GM21526 (cell line): ENCODE measurements at regions not wholly inside any gene's neighbourhood (a gene's known extent, or its start where the extent isn't known, plus 50 kb on each side); places are given as distances from the start of the nearest gene placed in this dataset.

Experiments used
- ATAC-seq: cut with Tn5 transposase; IDR thresholded peaks from one replicate; pipeline ENCODE4 v1.9.1; 2021; ENCODE audit warnings: moderate library complexity; ENCODE audit not compliant: unreplicated experiment, low FRiP score

- no peak for ATAC-seq
Measured at GRCh38 chr6:40097590-40097989, 163.3 kb upstream of the MOCS1 start.

DNA sequence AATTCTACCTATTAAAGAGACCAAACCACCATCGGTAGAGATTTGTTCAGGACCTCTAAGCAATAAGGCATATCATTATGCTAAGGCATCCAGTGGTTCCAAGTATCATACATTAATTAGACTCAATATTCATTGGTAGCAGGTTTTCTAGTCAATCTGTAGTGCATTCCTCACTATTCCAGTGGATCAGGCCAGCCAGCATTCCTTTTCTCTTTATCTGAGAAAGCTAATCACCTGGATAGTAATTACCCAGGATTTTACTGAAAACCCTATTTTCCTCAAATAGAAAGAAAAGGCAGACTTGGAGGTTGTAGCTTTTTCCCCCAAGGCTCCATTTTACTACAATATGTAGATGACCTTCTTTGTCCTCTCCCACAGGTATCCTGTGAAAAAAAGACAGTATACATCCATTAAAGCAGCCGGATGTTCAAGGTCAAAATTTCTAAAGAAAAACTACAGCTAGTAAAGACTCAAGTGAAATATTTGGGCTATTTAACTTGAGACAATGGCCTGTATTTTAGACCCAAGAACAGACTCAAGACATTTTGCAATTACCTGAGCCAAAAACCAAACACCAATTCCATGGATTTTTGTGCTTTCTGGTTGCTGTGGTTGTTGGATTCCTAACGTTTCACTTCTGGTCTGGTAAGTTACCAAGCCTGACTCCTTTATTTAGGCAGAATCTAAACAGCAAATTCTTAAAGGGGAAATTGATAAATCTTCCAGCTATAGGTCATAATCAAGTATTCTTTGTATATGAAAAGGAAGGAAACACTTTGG lies 149.1 kb upstream of the MOCS1 start:
- no peak for ATAC-seq

GRCh38 chr6:40082278-40083043 lies 148.2 kb upstream of the MOCS1 start:
- no peak for ATAC-seq

GRCh38 chr6:40077736-40078135 lies 143.5 kb upstream of the MOCS1 start:
- ATAC-seq: no peak

GRCh38 chr6:40077315-40077714 lies 143.1 kb upstream of the MOCS1 start:
- ATAC-seq: no peak

DNA sequence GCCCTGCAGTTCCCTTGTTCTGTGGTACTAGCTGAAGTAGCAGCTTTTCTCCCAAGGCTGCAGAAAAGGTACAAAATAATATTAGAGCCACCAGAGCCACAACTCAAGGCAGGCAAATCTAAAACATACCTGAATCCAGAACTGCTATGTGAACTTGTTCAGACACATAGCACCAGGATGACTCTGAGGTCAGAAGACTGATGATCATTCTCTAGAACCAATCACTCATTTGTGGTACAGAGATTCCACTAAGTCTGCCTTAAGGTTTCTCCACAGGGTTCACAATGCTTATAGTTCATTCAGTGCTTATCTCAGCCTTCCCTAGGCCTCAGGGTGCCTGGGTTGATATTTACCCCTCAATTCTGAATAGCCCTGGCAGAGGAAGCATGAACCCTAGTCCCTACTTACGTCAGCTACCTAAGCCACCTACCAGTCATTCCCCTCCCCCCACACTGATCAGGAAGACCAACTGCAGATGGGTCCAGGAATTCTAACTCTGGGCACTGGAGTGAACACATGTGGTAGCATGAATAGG lies 140.9 kb upstream of the MOCS1 start:
- ATAC-seq: no peak

GRCh38 chr6:40074306-40075055 lies 140.2 kb upstream of the MOCS1 start:
- no peak for ATAC-seq

DNA sequence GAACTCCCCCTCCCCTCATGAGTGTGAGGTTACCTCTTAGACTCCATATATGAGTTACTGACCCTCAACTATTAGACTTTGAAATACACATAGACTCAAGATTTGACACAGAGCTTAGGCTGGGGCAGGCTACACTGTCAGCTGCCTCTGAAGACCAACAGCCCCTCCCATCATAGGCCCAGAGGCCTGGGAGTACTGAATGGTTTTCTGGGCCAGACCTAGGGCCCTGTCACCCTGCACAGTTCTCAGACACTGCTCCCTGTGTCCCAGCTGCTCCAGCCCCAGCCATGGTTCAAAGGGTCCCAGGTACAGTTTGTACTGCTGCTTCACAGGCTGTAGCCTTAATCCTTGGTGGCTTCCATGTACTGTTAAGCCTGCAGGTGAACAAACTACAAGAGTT lies 132.1 kb upstream of the MOCS1 start:
- ATAC-seq: no peak

- ATAC-seq: no peak
Measured at GRCh38 chr6:40056865-40057264, 122.6 kb upstream of the MOCS1 start.

- no peak for ATAC-seq
Measured at GRCh38 chr6:40054602-40055001, 120.3 kb upstream of the MOCS1 start.

GRCh38 chr6:40054186-40054585 lies 119.9 kb upstream of the MOCS1 start:
- ATAC-seq: no peak

GRCh38 chr6:40049128-40049527 lies 114.9 kb upstream of the MOCS1 start:
- ATAC-seq: no peak

DNA sequence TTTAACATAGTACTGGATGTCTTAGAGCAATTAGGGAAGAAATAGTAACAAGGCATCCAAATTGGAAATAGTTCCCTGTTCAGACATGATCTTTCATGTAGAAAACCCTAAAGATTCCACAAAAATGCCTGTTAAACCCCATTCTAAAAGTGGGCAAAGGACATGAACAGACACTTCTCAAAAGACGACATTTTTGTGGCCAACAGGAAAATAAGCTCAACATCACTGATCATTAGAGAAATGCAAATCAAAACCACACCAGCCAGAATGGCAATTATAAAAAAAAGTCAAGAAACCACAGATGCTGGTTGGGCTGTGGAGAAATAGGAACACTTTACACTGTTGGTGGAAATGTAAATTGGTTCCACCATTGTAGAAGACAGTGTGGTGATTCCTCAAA lies 109.9 kb upstream of the MOCS1 start:
- no peak for ATAC-seq

- ATAC-seq: no peak
Measured at GRCh38 chr6:40042232-40042631, 108.0 kb upstream of the MOCS1 start.

DNA sequence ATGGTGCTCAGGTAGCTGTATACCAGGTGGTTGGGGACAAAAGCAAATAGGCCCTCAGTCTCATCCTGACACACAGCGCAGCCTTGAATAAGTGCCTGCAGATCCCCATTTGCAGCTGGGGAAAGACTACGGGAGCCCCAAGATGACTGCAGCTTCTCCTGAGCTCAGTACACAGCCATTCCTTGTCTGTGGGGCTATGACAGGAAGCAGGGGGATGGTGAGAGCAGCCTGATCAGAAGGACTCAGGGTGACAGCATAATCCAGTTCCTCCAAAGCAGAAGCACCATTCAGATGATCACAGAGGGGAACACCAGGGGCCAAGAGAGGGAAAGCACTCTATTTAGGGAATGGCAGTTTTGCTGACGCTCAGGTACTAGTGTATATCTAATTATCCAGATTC lies 104.8 kb upstream of the MOCS1 start:
- no peak for ATAC-seq

DNA sequence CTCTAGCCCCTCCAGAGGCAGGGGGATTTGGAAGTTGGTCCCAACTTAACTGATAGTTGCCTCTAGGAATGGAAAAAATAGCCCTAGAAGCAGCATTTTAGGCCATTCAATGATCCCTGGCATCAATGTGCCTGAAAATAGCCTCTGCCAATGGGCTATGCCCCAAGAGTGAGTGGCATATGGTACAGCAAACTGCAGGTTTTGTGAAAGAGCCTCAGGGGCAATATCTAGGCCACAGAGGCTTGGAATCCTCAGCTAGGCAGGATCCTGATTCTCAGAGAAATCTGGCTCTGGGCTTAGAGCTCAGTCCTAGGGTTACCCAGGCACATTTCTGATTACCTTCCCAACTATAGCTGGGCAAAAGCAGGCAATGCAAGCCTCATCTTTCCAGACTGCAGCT lies 104.4 kb upstream of the MOCS1 start:
- ATAC-seq: no peak

- ATAC-seq: no peak
Measured at GRCh38 chr6:40037271-40037670, 103.0 kb upstream of the MOCS1 start.

DNA sequence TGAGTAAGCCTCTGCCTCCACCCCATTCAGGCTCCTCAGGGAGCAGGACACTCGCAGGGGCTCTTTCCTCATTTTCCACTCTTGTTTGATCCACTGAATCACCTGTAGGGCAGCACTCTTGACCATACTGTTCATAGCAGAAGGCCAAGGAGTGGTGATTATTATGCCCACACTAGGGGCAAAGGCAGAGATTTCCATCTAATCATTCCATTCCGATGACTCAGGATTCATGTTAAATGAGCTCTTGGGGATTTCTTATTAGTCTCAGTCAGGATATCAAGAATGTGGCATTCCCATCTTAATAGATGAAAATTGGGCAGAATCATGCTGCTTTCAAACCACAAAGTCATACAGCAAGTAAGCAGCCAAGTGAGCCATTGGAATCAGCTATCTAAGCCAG lies 101.9 kb upstream of the MOCS1 start:
- ATAC-seq: no peak

GRCh38 chr6:40028449-40028848 lies 94.2 kb upstream of the MOCS1 start:
- no peak for ATAC-seq

GRCh38 chr6:40022867-40023266 lies 88.6 kb upstream of the MOCS1 start:
- ATAC-seq: no peak

DNA sequence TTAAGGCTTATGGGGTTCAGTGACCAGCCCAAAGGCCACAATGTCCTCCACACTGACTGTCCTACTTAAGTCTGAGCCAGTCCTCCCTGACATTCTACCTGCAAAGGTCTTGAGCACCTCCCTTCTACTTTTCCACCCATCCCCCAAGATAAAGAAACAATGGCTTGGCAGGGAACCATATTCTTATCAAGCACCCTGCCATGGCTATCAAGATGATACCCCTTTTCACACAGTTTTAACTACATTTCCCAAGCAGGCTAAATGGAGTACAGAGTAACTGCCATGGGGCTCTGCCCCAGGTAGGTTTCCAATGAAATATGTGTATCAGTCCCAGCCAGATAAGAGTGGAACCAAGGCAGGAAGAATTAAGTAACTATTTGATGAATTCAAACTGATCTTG lies 85.9 kb upstream of the MOCS1 start:
- ATAC-seq: no peak
